Effector memory CD8-positive, alpha-beta T cell (primary cell): ENCODE measurements at regions not wholly inside any gene's neighbourhood (a gene's known extent, or its start where the extent isn't known, plus 50 kb on each side); places are given as distances from the start of the nearest gene placed in this dataset.
"Not testable (repeated sequence)": the region's sequence is repeated elsewhere in the genome, so short reads cannot be mapped to it uniquely, and the experiment has no call there.

Experiments used
- ATAC-seq: fragments of 150-1000 bp; cut with Tn5 transposase; replicated peaks from 2 replicates; pipeline ENCODE4 v1.10.0; 2021; ENCODE audit warnings: mild to moderate bottlenecking, moderate library complexity
- DNase-seq, 3 experiments: peaks; one replicate each; pipeline ENCODE4 v3.0.0; 2021
- H3K27ac Mint-ChIP-seq, 2 donors: one replicate each; pipeline ENCODE4 v1.8.0; 2022; ENCODE audit warnings: mild to moderate bottlenecking in 2 of 2, mixed read lengths in 2 of 2, moderate library complexity in 2 of 2
- H3K27me3 Mint-ChIP-seq, 2 donors: one replicate each; pipeline ENCODE4 v1.8.0; 2022; ENCODE audit warnings: mixed read lengths in 2 of 2
- H3K36me3 Mint-ChIP-seq: one replicate; pipeline ENCODE4 v1.8.0; 2022; ENCODE audit warnings: mild to moderate bottlenecking, moderate library complexity, mixed read lengths; ENCODE audit not compliant: insufficient read depth
- H3K4me1 Mint-ChIP-seq, 2 donors: one replicate each; pipeline ENCODE4 v1.8.0; 2022; ENCODE audit warnings: low read depth in 2 of 2, mixed read lengths in 2 of 2
- H3K4me3 Mint-ChIP-seq, 2 donors: one replicate each; pipeline ENCODE4 v1.8.0; 2022; ENCODE audit warnings: mild to moderate bottlenecking in 2 of 2, mixed read lengths in 2 of 2, moderate library complexity in 2 of 2
- H3K9me3 Mint-ChIP-seq, 2 donors: one replicate each; pipeline ENCODE4 v1.8.0; 2022; ENCODE audit warnings: mixed read lengths in 2 of 2

- H3K4me3 Mint-ChIP-seq, H3K9me3 Mint-ChIP-seq, H3K27ac Mint-ChIP-seq, DNase-seq, ATAC-seq, H3K4me1 Mint-ChIP-seq, H3K36me3 Mint-ChIP-seq: not testable (repeated sequence)
- peaks cover 43 to 75% of the 10 kb centered on the region in 2 donors for H3K27me3 Mint-ChIP-seq
These were observed 453.5 kb downstream of the PREX1 start for GRCh38 chr20:48374031-48374907.

DNA sequence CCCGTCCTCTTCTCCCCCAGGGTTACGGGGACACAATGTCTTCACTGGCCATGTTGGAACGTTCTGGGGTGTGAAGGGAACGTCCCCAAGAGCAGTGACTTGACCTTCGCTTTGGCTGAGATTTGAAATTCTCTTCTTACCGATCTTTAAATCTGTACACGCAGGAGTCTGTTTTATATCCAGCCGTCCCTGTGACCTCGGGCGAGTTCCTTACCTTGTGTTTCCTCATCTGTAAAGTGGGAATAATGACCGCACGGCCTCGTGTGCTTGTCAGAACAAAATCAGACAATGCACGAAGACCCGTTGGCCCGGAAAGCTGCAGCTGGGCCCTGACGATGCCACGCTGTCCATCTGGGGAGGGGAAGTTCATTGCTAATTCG, 454.3 kb downstream of the PREX1 start:
- H3K36me3 Mint-ChIP-seq, result no peaks in the 10 kb centered on the region
- no peak overlapping the region for H3K27ac Mint-ChIP-seq
- H3K4me3 Mint-ChIP-seq, result no peak overlapping the region
- DNase-seq (no peak), ATAC-seq (no peak)
- no peaks in the 10 kb centered on the region for H3K4me1 Mint-ChIP-seq
- no peaks in the 10 kb centered on the region for H3K9me3 Mint-ChIP-seq
- H3K27me3 Mint-ChIP-seq, result peaks cover 48 to 75% of the 10 kb centered on the region in 2 donors

DNA sequence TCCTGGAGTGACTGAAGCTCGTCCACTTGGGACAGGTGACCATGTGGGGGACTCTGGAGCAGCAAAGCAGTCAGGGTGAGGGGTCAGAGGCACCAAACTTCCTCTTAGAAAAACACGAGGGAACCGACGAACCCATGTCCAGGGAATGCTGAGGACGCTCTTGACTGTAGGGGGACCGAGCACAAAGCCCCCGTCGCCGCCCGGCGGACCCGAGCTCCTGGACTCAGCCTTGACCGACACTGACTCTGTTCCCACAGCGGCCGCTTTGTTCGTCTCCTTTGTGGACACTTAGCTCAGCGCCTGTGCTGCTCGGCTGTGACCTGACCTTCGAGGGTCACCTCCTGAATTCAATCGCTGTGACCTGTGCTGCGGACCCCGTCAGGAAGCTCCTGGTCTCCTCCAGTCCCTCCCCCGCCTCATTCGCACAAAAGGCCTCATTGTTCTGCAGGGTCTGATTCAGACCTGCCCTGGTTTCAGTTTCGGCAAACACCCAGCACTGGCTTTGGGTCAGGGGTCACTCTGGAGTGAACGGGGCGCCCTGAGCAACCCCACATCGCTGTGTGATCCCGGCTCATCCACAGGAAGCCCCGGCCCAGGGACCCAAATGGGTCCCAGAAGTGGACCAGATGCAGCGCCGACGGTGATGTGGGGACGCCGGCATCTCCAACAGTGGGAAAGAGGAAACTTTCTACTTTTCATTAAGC, 454.8 kb downstream of the PREX1 start:
- not testable (repeated sequence) for H3K9me3 Mint-ChIP-seq, ATAC-seq, H3K4me1 Mint-ChIP-seq, H3K36me3 Mint-ChIP-seq, DNase-seq, H3K4me3 Mint-ChIP-seq, H3K27ac Mint-ChIP-seq
- peaks cover 43 to 71% of the 10 kb centered on the region in 2 donors for H3K27me3 Mint-ChIP-seq

GRCh38 chr20:48371211-48371610, 456.6 kb downstream of the PREX1 start:
- Mint-ChIP-seq H3K9me3 (peaks cover 0 to 4% of the 10 kb centered on the region in 2 donors), H3K4me3 (no peak overlapping the region), H3K27ac (no peak overlapping the region), H3K4me1 (peaks cover 0 to 2% of the 10 kb centered on the region in 2 donors), H3K27me3 (peaks cover 39 to 65% of the 10 kb centered on the region in 2 donors), H3K36me3 (no peaks in the 10 kb centered on the region)
- no peak for DNase-seq
- ATAC-seq, result no peak

GRCh38 chr20:48368580-48369021, 459.2 kb downstream of the PREX1 start:
- not testable (repeated sequence) for H3K27ac Mint-ChIP-seq, H3K9me3 Mint-ChIP-seq, ATAC-seq, H3K4me1 Mint-ChIP-seq, H3K36me3 Mint-ChIP-seq, DNase-seq, H3K4me3 Mint-ChIP-seq
- H3K27me3 Mint-ChIP-seq, result peaks cover 42 to 65% of the 10 kb centered on the region in 2 donors

DNA sequence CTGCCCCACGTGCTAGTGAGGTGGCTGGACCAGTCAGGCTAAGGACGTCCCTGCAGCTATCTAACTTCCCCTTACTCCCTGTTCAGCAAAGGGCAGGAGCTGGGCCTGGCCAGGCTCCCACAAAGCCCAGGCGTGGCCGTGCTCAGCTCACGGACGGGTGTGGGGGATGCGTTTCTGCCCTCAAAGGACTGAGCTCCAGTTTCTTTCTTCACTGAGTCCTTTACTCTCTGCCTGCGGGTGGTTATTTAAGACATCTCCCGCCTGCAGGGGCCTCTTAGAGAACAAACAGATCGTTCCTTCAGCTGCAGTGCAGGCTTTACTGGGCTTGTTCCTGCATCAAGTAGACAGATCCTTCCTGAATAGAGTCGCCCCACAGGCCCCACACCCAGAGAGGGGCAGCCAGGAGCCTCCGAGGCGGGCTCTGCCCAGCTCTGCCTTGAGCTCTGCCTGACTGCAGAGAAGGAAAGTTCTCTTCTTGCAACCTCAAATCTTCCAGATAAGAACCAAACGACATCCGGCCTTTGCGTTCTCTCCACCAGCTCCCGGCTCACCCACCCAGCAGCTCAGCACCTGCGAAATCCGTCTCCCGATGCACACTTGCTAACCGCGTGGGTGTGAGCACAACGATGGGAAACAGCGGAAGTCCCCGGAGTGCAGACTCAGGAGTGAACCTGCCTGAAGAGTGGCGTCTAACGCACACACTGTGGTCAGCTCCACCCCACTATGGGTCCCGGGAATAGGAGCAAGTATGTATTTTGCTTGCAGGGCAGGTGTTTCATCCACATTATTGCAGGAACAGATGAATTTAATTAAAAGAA, 460.0 kb downstream of the PREX1 start:
- H3K36me3 Mint-ChIP-seq, H3K4me3 Mint-ChIP-seq, H3K27ac Mint-ChIP-seq, H3K9me3 Mint-ChIP-seq, H3K4me1 Mint-ChIP-seq, ATAC-seq, DNase-seq: not testable (repeated sequence)
- H3K27me3 Mint-ChIP-seq, result peaks cover 51 to 65% of the 10 kb centered on the region in 2 donors

DNA sequence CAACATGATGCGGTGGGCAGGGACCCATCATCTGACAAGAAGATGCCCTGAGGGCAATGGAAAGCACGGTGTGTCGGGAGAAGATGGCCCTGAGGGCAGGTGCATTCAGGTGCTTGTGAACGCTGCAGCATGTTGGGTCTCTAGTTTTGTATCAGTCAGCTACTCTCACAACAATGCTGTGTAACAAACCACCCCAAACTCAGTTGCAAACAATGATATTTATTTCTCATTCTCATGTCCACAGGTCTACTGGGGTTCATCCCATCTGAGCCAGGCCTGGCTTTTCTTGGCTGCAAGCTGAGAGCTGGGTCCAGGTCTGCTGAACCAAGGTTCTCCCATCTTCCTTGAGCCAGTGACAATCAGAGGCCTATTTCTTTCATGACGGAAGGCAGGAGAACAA, 461.6 kb downstream of the PREX1 start:
- Mint-ChIP-seq H3K4me3 (no peak overlapping the region), H3K9me3 (peaks cover 0 to 6% of the 10 kb centered on the region in 2 donors), H3K27me3 (peaks cover 54 to 70% of the 10 kb centered on the region in 2 donors), H3K36me3 (no peaks in the 10 kb centered on the region), H3K27ac (no peak overlapping the region), H3K4me1 (peaks cover 0 to 2% of the 10 kb centered on the region in 2 donors)
- ATAC-seq, result no peak
- DNase-seq, result no peak

DNA sequence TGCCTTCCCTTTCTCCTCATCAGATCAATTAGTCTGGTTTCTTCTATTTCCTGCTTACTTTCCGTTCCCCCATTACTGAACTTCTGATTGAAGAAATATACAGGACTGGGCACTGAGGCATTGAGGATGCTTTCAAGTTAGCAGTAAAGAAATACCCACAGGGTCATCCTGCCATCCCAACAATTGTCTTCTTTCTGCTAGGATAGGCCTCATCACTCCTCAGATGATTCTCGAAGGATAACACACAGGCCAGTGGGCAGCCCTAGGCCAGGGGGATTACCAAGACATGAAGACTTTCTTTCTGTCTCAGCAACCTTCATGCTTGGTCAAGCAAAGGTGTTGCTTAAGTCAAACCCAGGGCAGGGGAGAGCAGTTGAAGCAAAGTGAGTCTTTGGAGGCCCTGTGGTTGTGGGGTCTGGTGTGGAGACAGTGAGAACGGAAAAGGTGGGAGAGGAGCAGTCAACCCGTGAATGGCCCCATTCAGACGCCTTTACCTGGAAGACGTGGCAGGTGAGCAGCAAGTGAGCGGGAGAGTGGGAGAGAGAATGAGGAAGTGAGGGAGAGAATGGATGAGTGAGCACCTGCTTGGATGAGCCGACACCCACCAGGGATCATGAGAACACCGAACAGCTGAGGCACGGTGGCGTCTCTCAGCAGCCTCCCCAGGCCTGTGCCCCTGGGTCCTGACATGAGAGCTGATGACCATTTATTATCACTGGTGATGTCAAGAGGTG, 462.9 kb downstream of the PREX1 start:
- Mint-ChIP-seq H3K4me3 (no peak overlapping the region), H3K27ac (no peak overlapping the region), H3K9me3 (peaks cover 0 to 6% of the 10 kb centered on the region in 2 donors), H3K36me3 (no peaks in the 10 kb centered on the region), H3K4me1 (peaks cover 0 to 3% of the 10 kb centered on the region in 2 donors), H3K27me3 (peaks cover 63 to 70% of the 10 kb centered on the region in 2 donors)
- no peak for ATAC-seq
- no peak for DNase-seq

DNA sequence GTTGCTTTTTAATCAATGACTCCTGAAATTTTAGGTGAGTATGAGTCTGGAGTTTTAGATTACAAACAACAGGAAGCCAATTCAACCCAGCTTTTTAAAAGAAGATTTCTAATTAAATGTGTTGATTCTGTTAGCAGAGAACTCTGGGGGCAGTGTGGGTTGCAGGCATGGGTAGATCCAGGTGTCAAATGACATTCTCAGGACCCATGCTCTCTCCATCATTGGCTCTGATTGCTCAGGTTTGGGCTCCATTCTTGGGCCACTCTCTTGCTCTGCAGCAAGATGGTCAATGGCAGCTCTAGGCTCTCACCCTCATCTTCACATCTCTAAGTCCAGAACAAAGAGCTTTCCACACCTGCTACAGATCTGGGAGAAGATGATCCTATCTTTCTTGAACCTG, 463.7 kb downstream of the PREX1 start:
- Mint-ChIP-seq H3K27ac (no peak overlapping the region), H3K9me3 (peaks cover 0 to 6% of the 10 kb centered on the region in 2 donors), H3K4me1 (peaks cover 0 to 3% of the 10 kb centered on the region in 2 donors), H3K4me3 (no peak overlapping the region), H3K27me3 (peaks cover 60 to 73% of the 10 kb centered on the region in 2 donors), H3K36me3 (no peaks in the 10 kb centered on the region)
- DNase-seq (no peak), ATAC-seq (no peak)

DNA sequence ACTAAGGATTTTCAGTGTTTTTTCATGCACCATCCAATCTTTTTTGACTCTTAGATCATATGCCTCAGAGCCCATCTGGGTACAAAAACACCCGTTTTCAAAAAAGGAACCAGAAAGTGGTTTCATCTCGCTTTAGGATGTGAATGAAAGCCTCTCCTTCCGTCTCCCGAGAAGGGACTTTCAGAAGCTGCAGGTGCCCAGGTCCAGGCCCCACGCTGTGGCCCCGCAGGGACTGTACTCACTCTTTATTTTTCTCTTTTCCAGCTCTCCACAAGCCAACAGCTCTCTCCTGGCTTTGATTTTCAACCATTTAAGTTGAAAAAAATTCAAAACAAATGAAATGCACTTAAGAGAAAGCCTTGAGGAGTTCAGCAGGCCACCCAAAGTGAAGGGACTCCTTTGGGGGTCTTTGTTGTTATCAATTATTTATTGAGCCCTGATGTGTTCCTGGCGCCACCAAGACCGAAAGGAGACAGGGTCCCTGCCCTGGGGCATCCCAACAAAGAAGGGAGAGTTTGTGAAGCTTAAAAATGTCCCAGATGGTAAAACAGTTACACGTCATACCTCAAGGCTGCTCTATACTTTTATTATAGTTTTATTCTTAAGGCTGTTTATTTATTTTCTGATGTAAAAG, 467.3 kb downstream of the PREX1 start:
- Mint-ChIP-seq H3K9me3 (no peaks in the 10 kb centered on the region), H3K4me3 (no peak overlapping the region), H3K27me3 (peaks cover 39 to 62% of the 10 kb centered on the region in 2 donors), H3K27ac (no peak overlapping the region), H3K36me3 (no peaks in the 10 kb centered on the region), H3K4me1 (peaks cover 0 to 1% of the 10 kb centered on the region in 2 donors)
- DNase-seq (no peak), ATAC-seq (no peak)

DNA sequence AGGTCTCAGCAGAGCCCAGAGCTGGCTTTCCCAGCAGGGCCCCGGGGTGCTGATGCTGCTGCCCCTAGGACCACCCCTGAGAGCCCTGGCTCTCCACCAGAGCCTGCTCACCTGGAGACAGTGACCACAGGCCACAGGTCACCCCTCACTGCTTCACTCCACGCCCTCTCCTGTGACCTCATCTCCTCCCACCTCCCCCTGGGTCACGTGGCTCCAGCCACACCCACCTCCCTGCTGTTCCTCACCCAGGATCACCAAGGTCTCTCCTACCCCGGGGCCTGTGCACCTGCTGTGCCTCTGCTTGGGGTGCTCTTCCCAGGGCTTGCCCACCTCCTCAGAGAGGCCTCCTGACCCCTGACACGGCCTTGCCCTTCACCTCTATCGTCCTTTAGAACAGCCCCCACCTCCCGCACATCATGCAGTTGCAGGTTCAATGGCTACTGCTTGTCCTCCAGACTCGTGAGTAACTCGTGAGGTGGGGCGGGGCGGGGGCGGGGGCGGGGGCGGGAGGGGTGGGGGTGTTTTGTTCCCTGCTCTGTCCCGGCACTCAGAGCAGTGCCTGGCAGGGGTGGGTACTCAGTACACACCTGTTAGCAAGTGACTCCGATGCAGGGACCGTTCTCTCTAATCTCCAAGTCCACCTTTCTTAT, 468.0 kb downstream of the PREX1 start:
- no peak overlapping the region for H3K27ac Mint-ChIP-seq
- H3K9me3 Mint-ChIP-seq, result no peaks in the 10 kb centered on the region
- ATAC-seq (peak; percentile 21), DNase-seq (no peak)
- no peak overlapping the region for H3K4me3 Mint-ChIP-seq
- H3K36me3 Mint-ChIP-seq, result no peaks in the 10 kb centered on the region
- H3K4me1 Mint-ChIP-seq, result peaks cover 0 to 1% of the 10 kb centered on the region in 2 donors
- H3K27me3 Mint-ChIP-seq, result peaks cover 33 to 62% of the 10 kb centered on the region in 2 donors

GRCh38 chr20:48359055-48359390, 468.8 kb downstream of the PREX1 start:
- not testable (repeated sequence) for H3K36me3 Mint-ChIP-seq, H3K4me1 Mint-ChIP-seq, H3K27ac Mint-ChIP-seq, DNase-seq, H3K4me3 Mint-ChIP-seq, H3K9me3 Mint-ChIP-seq, ATAC-seq
- peaks cover 26 to 55% of the 10 kb centered on the region in 2 donors for H3K27me3 Mint-ChIP-seq
